DMS53 treated with DMSO at 0.1 percent for 48 hours (cell line): ENCODE measurements at regions not wholly inside any gene's neighbourhood (a gene's known extent, or its start where the extent isn't known, plus 50 kb on each side); places are given as distances from the start of the nearest gene placed in this dataset.
"Not testable (repeated sequence)": the region's sequence is repeated elsewhere in the genome, so short reads cannot be mapped to it uniquely, and the experiment has no call there.

Experiments
- DNase-seq: peaks from one replicate; lab custom pipeline; 2025; ENCODE audit not compliant: unreplicated experiment; lab: John Stamatoyannopoulos, UW

GRCh38 chr10:131363416-131363815, 51.9 kb upstream of the TCERG1L start:
- no peak for DNase-seq

GRCh38 chr10:131371571-131371970, 60.0 kb upstream of the TCERG1L start:
- DNase-seq = no peak

GRCh38 chr10:131381576-131381975, 70.1 kb upstream of the TCERG1L start:
- DNase-seq = no peak

- not testable (repeated sequence) for DNase-seq
These were observed 73.8 kb upstream of the TCERG1L start for GRCh38 chr10:131385161-131385872.

GRCh38 chr10:131387018-131387529, 75.6 kb upstream of the TCERG1L start:
- no peak for DNase-seq

GRCh38 chr10:131391936-131392335, 80.4 kb upstream of the TCERG1L start:
- no peak for DNase-seq

- no peak for DNase-seq
These were observed 84.9 kb upstream of the TCERG1L start for GRCh38 chr10:131396121-131397050.

- no peak for DNase-seq
These were observed 86.6 kb upstream of the TCERG1L start for GRCh38 chr10:131398166-131398565.

GRCh38 chr10:131399981-131400380, 88.5 kb upstream of the TCERG1L start:
- no peak for DNase-seq

- DNase-seq = no peak
These were observed 89.0 kb upstream of the TCERG1L start for GRCh38 chr10:131400513-131400912.

- DNase-seq = no peak
These were observed 91.5 kb upstream of the TCERG1L start for GRCh38 chr10:131402771-131403650.

GRCh38 chr10:131403936-131404335, 92.4 kb upstream of the TCERG1L start:
- no peak for DNase-seq

- no peak for DNase-seq
These were observed 93.4 kb upstream of the TCERG1L start for GRCh38 chr10:131404886-131405285.

GRCh38 chr10:131406676-131407392, 95.3 kb upstream of the TCERG1L start:
- no peak for DNase-seq

- DNase-seq = no peak
These were observed 107.2 kb upstream of the TCERG1L start for GRCh38 chr10:131418681-131419080.

GRCh38 chr10:131419797-131420196, 108.3 kb upstream of the TCERG1L start:
- DNase-seq = no peak

- DNase-seq = no peak
These were observed 109.3 kb upstream of the TCERG1L start for GRCh38 chr10:131420867-131421266.

GRCh38 chr10:131421381-131421780, 109.9 kb upstream of the TCERG1L start:
- no peak for DNase-seq

- no peak for DNase-seq
These were observed 111.2 kb upstream of the TCERG1L start for GRCh38 chr10:131422731-131423130.

- DNase-seq = no peak
These were observed 112.5 kb upstream of the TCERG1L start for GRCh38 chr10:131424053-131424452.
